ENCODE measurements at regions not wholly inside any gene's neighbourhood (a gene's known extent, or its start where the extent isn't known, plus 50 kb on each side); places are given as distances from the start of the nearest gene placed in this dataset.
A peak's percentile ranks its signal among the peaks of the same experiment; 100 is the strongest.

DNA sequence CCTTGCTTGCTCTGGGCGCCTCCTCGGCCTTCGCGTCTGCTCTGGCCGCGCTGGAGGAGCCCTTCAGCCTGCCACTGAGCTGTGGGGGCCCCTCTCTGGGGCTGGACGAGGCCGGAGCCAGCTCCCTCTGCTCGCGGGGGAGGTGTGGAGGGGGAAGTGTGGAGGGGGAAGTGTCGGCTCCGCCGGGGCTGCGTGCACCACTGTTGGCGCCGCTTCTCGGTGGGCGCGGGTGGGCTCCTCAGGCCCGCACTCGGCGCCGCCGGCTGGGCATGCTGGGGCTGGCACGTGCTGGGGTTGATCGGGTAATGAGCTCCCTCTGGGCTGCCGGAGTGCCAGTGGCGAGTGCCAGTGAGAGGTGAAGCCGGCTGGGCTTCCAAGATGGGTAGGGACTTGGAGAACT lies 116.7 kb downstream of the CPXCR1 start:
- H3K27ac ChIP-seq: no peak overlapping the region
- H3K4me3 ChIP-seq: no peak overlapping the region
- intact Hi-C loops (cut with DNase I): no loop called here
- no peaks in the 10 kb centered on the region for H3K36me3 ChIP-seq (replicated peaks in 1 of 2; ENCODE audit: insufficient read depth in 1 of 2, low read depth in 2 of 2)
- no peaks in the 10 kb centered on the region for H3K4me1 ChIP-seq
- no peaks in the 10 kb centered on the region for H3K9me3 ChIP-seq
- TF ChIP-seq, protein P1, sequence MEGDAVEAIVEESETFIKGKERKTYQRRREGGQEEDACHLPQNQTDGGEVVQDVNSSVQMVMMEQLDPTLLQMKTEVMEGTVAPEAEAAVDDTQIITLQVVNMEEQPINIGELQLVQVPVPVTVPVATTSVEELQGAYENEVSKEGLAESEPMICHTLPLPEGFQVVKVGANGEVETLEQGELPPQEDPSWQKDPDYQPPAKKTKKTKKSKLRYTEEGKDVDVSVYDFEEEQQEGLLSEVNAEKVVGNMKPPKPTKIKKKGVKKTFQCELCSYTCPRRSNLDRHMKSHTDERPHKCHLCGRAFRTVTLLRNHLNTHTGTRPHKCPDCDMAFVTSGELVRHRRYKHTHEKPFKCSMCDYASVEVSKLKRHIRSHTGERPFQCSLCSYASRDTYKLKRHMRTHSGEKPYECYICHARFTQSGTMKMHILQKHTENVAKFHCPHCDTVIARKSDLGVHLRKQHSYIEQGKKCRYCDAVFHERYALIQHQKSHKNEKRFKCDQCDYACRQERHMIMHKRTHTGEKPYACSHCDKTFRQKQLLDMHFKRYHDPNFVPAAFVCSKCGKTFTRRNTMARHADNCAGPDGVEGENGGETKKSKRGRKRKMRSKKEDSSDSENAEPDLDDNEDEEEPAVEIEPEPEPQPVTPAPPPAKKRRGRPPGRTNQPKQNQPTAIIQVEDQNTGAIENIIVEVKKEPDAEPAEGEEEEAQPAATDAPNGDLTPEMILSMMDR (IDR thresholded peaks at IDR 0.05): no peak
- TF ChIP-seq POLR2A (IDR thresholded peaks at IDR 0.05): no peak
- no peaks in the 10 kb centered on the region for H3K27me3 ChIP-seq
- no CpG with 5 or more reads among the region's 29 CpGs for WGBS, 2 donors
- ATAC-seq (no peak), DNase-seq (no peak)

DNA sequence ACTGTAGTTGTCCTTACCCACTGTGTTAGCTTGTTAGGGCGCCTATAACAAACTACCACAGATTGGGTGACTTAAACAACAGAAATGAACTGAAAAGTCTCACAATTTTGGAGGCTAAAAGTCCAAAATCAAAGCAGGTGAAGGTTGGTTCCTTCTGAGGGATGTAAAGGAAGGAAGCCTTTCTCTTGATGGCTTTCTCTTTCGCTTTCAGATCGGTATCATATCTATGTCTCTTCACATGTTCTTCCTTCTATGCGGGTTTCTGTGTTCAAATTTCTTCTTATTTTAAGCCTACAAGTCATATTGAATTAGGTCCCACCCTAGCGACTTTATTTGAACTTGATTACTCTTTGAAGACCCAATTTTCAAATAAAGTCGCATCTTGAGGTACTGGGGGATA lies 118.6 kb downstream of the CPXCR1 start:
- H3K27ac ChIP-seq: no peak overlapping the region
- intact Hi-C loops (cut with DNase I): no loop called here
- DNase-seq (no peak), ATAC-seq (no peak)
- no peaks in the 10 kb centered on the region for H3K4me1 ChIP-seq
- H3K4me3 ChIP-seq: no peak overlapping the region
- no peak for TF ChIP-seq POLR2A (IDR thresholded peaks at IDR 0.05)
- TF ChIP-seq, protein P1 (IDR thresholded peaks at IDR 0.05): no peak
- H3K36me3 ChIP-seq (replicated peaks in 1 of 2; ENCODE audit: insufficient read depth in 1 of 2, low read depth in 2 of 2): no peaks in the 10 kb centered on the region
- no peaks in the 10 kb centered on the region for H3K27me3 ChIP-seq
- WGBS, 2 donors: 59 to 62% methylated on average over 6 of the region's 6 CpGs
- no peaks in the 10 kb centered on the region for H3K9me3 ChIP-seq

DNA sequence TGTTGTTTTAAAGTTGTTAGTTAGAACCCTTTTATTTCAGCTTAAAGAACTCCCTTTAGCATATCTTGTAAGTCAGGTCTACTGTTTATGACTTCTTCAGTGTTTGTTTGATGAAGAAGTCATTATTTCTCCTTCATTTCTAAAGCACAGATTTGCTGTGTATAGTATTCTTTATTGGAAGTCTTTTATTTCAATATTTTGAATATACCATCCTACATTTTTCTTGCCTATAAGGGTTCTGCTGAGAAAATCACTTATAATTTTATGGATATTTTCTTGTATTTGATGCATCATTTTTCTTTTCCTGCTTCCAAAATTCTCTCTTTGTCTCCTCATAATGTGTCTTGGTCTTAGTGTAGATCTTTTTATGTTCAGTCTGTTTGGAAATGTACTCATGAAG lies 134.5 kb downstream of the CPXCR1 start:
- H3K4me1 ChIP-seq: no peaks in the 10 kb centered on the region

DNA sequence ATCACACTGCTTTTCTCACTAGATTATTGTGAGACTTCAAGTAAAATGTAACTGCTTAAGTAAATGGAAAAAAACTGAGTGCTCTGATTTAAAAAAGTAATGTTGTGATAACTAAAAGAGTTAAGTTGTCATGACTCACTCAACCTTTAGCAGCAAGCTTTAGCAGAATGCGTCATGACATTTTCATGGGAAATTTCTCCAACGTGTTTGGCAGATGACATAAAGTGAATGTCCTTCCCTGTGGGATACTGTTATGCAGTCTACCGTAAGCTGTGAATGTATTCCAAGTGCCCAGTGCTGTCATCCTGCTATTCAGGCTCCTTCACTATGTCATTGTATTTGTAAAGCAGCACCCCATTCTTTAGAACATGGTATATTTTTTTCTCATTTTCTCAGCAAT lies 136.2 kb downstream of the CPXCR1 start:
- WGBS, 2 donors: 62 to 63% methylated on average over 3 of the region's 3 CpGs
- Histone ChIP-seq H3K9me3 (no peaks in the 10 kb centered on the region), H3K27me3 (no peaks in the 10 kb centered on the region), H3K36me3 (replicated peaks in 1 of 2; ENCODE audit: insufficient read depth in 1 of 2, low read depth in 2 of 2) (no peaks in the 10 kb centered on the region), H3K27ac (no peak overlapping the region), H3K4me1 (no peaks in the 10 kb centered on the region), H3K4me3 (no peak overlapping the region)
- intact Hi-C loops (cut with DNase I): no loop called here
- DNase-seq (no peak), ATAC-seq (no peak)
- TF ChIP-seq, protein P1 (IDR thresholded peaks at IDR 0.05): no peak
- no peak for TF ChIP-seq POLR2A (IDR thresholded peaks at IDR 0.05)

More for the DNA sequence above, 134.5 kb downstream of the CPXCR1 start:
- Histone ChIP-seq H3K27ac (no peak overlapping the region), H3K27me3 (no peaks in the 10 kb centered on the region), H3K36me3 (replicated peaks in 1 of 2; ENCODE audit: insufficient read depth in 1 of 2, low read depth in 2 of 2) (no peaks in the 10 kb centered on the region), H3K9me3 (no peaks in the 10 kb centered on the region), H3K4me3 (no peak overlapping the region)
- intact Hi-C loops (cut with DNase I): no loop called here
- no peak for DNase-seq
- TF ChIP-seq, protein P1 (IDR thresholded peaks at IDR 0.05): no peak
- TF ChIP-seq POLR2A (IDR thresholded peaks at IDR 0.05): no peak
- ATAC-seq: no peak

GRCh38 chrX:88886908-88887307 lies 139.9 kb downstream of the CPXCR1 start:
- no peak for TF ChIP-seq POLR2A (IDR thresholded peaks at IDR 0.05)
- TF ChIP-seq, protein P1 (IDR thresholded peaks at IDR 0.05): no peak
- no peak for ATAC-seq
- Histone ChIP-seq H3K27ac (no peak overlapping the region), H3K4me1 (no peaks in the 10 kb centered on the region), H3K4me3 (no peak overlapping the region), H3K9me3 (no peaks in the 10 kb centered on the region), H3K36me3 (replicated peaks in 1 of 2; ENCODE audit: insufficient read depth in 1 of 2, low read depth in 2 of 2) (no peaks in the 10 kb centered on the region), H3K27me3 (no peaks in the 10 kb centered on the region)
- WGBS, 2 donors: 45 to 80% methylated on average over 1 of the region's 1 CpG
- intact Hi-C loops (cut with DNase I): no loop called here
- DNase-seq: peak in 2 of 4 donors; percentile 6 to 36
